ENCODE measurements at regions not wholly inside any gene's neighbourhood (a gene's known extent, or its start where the extent isn't known, plus 50 kb on each side); places are given as distances from the start of the nearest gene placed in this dataset.

DNA sequence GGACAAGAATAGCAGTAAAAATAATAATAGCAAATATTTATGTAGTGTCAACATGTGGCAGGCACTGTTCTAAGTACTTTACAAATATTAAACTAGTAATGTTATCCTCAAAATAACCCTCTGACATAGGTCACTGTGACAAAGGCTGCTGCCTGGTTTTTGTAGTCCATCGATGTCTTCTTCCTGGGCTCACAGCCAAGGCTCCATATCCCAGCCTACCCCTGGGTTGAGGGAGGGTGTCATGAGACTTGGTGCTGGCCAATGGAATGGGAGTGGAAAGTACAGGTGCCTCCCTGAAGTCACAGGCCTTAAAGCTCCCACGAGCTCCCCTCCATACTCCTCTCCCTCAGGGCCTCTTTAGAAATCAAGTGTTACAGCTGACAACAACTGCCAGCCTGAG is 159.3 kb downstream of the CYRIA start:
- Histone ChIP-seq H3K9me2 (ENCODE audit: low read depth, low read length) (no peaks in the 10 kb centered on the region), H3K4me2 (ENCODE audit: low read length) (no peak overlapping the region), H3K4me3 (ENCODE audit: low read depth, low read length, poor library complexity, severe bottlenecking) (no peak overlapping the region), H3K9ac (ENCODE audit: low read length) (no peak overlapping the region), H3K4me1 (ENCODE audit: insufficient read depth, low read length, severe bottlenecking) (no peaks in the 10 kb centered on the region), H3F3A (ENCODE audit: insufficient read depth, low read length) (no peaks in the 10 kb centered on the region), H3K79me2 (ENCODE audit: insufficient read depth, low read length) (no peaks in the 10 kb centered on the region), H3K27me3 (ENCODE audit: insufficient read depth, low read length) (no peaks in the 10 kb centered on the region), H3K36me3 (ENCODE audit: insufficient read depth, low read length) (no peaks in the 10 kb centered on the region), H4K20me1 (ENCODE audit: insufficient read depth, low read length) (no peaks in the 10 kb centered on the region), H2AFZ (ENCODE audit: low read length) (no peak overlapping the region), H3K27ac (ENCODE audit: low read depth, low read length, poor library complexity, severe bottlenecking) (no peak overlapping the region), H3K9me3 (ENCODE audit: low read length) (no peaks in the 10 kb centered on the region)
- TF ChIP-seq, protein P1, sequence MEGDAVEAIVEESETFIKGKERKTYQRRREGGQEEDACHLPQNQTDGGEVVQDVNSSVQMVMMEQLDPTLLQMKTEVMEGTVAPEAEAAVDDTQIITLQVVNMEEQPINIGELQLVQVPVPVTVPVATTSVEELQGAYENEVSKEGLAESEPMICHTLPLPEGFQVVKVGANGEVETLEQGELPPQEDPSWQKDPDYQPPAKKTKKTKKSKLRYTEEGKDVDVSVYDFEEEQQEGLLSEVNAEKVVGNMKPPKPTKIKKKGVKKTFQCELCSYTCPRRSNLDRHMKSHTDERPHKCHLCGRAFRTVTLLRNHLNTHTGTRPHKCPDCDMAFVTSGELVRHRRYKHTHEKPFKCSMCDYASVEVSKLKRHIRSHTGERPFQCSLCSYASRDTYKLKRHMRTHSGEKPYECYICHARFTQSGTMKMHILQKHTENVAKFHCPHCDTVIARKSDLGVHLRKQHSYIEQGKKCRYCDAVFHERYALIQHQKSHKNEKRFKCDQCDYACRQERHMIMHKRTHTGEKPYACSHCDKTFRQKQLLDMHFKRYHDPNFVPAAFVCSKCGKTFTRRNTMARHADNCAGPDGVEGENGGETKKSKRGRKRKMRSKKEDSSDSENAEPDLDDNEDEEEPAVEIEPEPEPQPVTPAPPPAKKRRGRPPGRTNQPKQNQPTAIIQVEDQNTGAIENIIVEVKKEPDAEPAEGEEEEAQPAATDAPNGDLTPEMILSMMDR (IDR thresholded peaks at IDR 0.05; ENCODE audit: low read length): no peak

DNA sequence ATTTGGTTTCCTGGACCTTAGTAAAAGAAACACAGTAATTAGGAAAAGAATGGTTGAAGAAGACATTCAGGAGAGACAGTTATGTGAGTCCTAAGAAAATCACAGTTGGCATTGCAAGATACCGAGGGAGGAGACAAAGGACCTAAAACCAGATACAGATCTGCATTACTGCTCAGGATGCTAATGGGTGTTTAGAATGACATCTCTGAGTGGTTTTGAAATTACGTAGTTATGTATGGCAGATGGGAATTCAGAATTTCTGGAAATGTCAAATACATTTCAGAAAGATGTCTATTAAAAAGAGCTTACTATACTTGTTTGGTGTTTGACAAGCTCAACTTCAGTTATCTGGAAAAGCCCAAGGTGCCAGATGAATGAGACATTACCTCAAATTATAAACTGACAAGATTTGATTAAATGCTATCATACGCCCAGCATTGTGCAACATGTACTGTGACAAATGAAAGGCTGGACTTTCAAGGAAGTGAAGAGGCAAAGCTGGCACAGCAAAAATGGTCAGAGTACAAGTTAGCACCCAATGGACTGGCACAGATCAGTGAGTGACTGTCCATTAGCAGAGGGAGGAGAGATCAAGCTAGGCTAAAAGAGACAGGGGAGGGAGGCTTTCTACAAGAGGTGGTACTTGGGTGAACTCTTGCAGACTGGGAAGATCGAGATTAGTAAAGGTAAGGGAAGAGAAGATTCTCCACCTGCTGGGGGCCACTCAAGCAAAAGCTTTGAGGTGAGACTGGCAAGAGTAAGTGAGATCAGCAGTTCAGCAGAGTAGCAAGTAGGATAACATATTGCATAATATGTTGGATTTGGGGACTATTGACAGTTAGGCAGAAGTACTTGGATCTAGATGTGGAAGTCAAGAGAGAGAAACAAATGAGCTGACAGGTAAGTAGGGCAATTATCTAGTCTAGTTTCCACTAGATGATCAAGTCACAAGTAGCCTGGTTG is 168.9 kb downstream of the CYRIA start:
- no peak overlapping the region for H3K9ac ChIP-seq (ENCODE audit: low read length)
- no peaks in the 10 kb centered on the region for H4K20me1 ChIP-seq (ENCODE audit: insufficient read depth, low read length)
- H3K4me1 ChIP-seq (ENCODE audit: insufficient read depth, low read length, severe bottlenecking): no peaks in the 10 kb centered on the region
- H3K9me3 ChIP-seq (ENCODE audit: low read length): no peaks in the 10 kb centered on the region
- H2AFZ ChIP-seq (ENCODE audit: low read length): no peak overlapping the region
- H3K27me3 ChIP-seq (ENCODE audit: insufficient read depth, low read length): no peaks in the 10 kb centered on the region
- H3K36me3 ChIP-seq (ENCODE audit: insufficient read depth, low read length): no peaks in the 10 kb centered on the region
- H3K27ac ChIP-seq (ENCODE audit: low read depth, low read length, poor library complexity, severe bottlenecking): no peak overlapping the region
- no peak overlapping the region for H3K4me2 ChIP-seq (ENCODE audit: low read length)
- H3K79me2 ChIP-seq (ENCODE audit: insufficient read depth, low read length): no peaks in the 10 kb centered on the region
- TF ChIP-seq EZH2 (IDR thresholded peaks at IDR 0.05; ENCODE audit: borderline replicate concordance, low read length): no peak
- TF ChIP-seq, protein P1 (IDR thresholded peaks at IDR 0.05; ENCODE audit: low read length): no peak
- H3F3A ChIP-seq (ENCODE audit: insufficient read depth, low read length): no peaks in the 10 kb centered on the region
- H3K9me2 ChIP-seq (ENCODE audit: low read depth, low read length): no peaks in the 10 kb centered on the region
- no peak overlapping the region for H3K4me3 ChIP-seq (ENCODE audit: low read depth, low read length, poor library complexity, severe bottlenecking)

DNA sequence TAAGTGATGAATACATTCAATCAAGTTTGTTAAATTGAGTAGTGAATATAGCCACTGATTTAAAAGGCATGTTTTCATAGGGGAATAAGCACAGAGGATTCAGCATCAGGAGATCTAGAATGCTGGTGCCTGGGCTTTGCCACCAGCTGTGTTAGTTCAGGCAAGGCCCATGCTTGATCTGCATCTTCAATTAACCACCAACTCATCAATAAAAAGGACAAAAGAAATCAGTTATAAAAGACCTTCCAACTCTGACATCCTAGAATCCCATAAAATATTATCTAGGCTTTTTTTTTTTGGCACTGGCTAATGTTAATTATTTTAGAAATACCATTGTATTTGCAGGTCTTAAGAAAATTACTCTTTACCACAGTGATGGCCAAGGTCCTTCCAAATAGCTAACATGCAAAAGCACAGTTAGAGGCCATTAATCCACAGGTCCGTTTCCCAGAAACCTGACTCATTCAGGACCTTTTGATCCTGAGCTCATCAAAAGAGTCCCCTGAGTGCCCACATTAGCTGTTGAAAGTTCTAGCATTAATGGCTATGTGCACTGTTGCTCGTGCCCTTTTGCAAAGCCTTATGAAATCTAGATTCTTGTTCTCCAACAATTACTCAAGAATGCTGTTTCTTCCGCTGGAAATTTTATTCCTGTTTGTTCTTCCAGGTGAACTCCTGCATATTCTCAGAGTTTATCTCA is 170.0 kb downstream of the CYRIA start:
- H3K36me3 ChIP-seq (ENCODE audit: insufficient read depth, low read length): no peaks in the 10 kb centered on the region

More for the DNA sequence above, 170.0 kb downstream of the CYRIA start:
- Histone ChIP-seq H3K9ac (ENCODE audit: low read length) (no peak overlapping the region), H3F3A (ENCODE audit: insufficient read depth, low read length) (no peaks in the 10 kb centered on the region), H3K9me2 (ENCODE audit: low read depth, low read length) (no peaks in the 10 kb centered on the region), H3K79me2 (ENCODE audit: insufficient read depth, low read length) (no peaks in the 10 kb centered on the region), H3K4me1 (ENCODE audit: insufficient read depth, low read length, severe bottlenecking) (no peaks in the 10 kb centered on the region), H3K27me3 (ENCODE audit: insufficient read depth, low read length) (no peaks in the 10 kb centered on the region), H3K4me3 (ENCODE audit: low read depth, low read length, poor library complexity, severe bottlenecking) (no peak overlapping the region), H3K4me2 (ENCODE audit: low read length) (no peak overlapping the region), H2AFZ (ENCODE audit: low read length) (no peak overlapping the region), H3K9me3 (ENCODE audit: low read length) (no peaks in the 10 kb centered on the region), H4K20me1 (ENCODE audit: insufficient read depth, low read length) (no peaks in the 10 kb centered on the region), H3K27ac (ENCODE audit: low read depth, low read length, poor library complexity, severe bottlenecking) (no peak overlapping the region)
- TF ChIP-seq EZH2 (IDR thresholded peaks at IDR 0.05; ENCODE audit: borderline replicate concordance, low read length): no peak
- TF ChIP-seq, protein P1 (IDR thresholded peaks at IDR 0.05; ENCODE audit: low read length): no peak
